WTC11 (cell line): ENCODE measurements at regions not wholly inside any gene's neighbourhood (a gene's known extent, or its start where the extent isn't known, plus 50 kb on each side); places are given as distances from the start of the nearest gene placed in this dataset.

Experiments
- ATAC-seq: fragments of 200-7000 bp; cut with Tn5 transposase; 2 replicates; pipeline ENCODE4 v1.10.0; 2021; ENCODE audit warnings: mild to moderate bottlenecking, moderate library complexity
- CTCF ChIA-PET: fragments of 300-600 bp; sonication (Branson Sonifier 250); formaldehyde crosslinking; loops from one replicate; lab custom pipeline; 2021; ENCODE audit warnings: antibody characterized with exemption; lab: Charles Lee
- POLR2A ChIA-PET: fragments of 350-600 bp; sonication (Branson Sonifier 250); formaldehyde crosslinking; loops from one replicate; lab custom pipeline; 2021; ENCODE audit warnings: antibody characterized with exemption; lab: Charles Lee
- DNase-seq: peaks from one replicate; pipeline ENCODE4 v3.0.0; 2021; ENCODE audit warnings: low spot score
- H3K27ac Mint-ChIP-seq: 2 replicates; pipeline ENCODE4 v1.8.0; 2021; ENCODE audit warnings: mixed read lengths
- H3K27me3 Mint-ChIP-seq: 2 replicates; pipeline ENCODE4 v1.8.0; 2021; ENCODE audit warnings: low read depth, mild to moderate bottlenecking, moderate library complexity, mixed read lengths
- H3K36me3 Mint-ChIP-seq: 2 replicates; pipeline ENCODE4 v1.8.0; 2021; ENCODE audit warnings: mixed read lengths
- H3K4me1 Mint-ChIP-seq: 2 replicates; pipeline ENCODE4 v1.8.0; 2022; ENCODE audit warnings: mixed read lengths
- H3K4me3 Mint-ChIP-seq: 2 replicates; pipeline ENCODE4 v1.8.0; 2021; ENCODE audit warnings: mild to moderate bottlenecking, moderate library complexity, mixed read lengths
- H3K9me3 Mint-ChIP-seq: 2 replicates; pipeline ENCODE4 v1.8.0; 2021; ENCODE audit warnings: mixed read lengths
- ATF1 ChIP-seq: sonication (generic); formaldehyde crosslinking; IDR thresholded peaks from 2 replicates; pipeline ENCODE4 v1.8.1; 2023; ENCODE audit warnings: mild to moderate bottlenecking, moderate library complexity, missing genetic modification reagents
- ATF6 ChIP-seq: sonication (generic); formaldehyde crosslinking; IDR thresholded peaks from 2 replicates; pipeline ENCODE4 v1.8.1; 2023; ENCODE audit warnings: mild to moderate bottlenecking, missing genetic modification reagents
- CBFB ChIP-seq: sonication (generic); formaldehyde crosslinking; IDR thresholded peaks from 2 replicates; pipeline ENCODE4 v1.8.1; 2022; ENCODE audit warnings: mild to moderate bottlenecking, low read depth, missing genetic modification reagents
- E2F5 ChIP-seq: sonication (generic); formaldehyde crosslinking; IDR thresholded peaks from 2 replicates; pipeline ENCODE4 v1.8.1; 2022; ENCODE audit warnings: mild to moderate bottlenecking, moderate library complexity, missing genetic modification reagents
- ELF4 ChIP-seq: sonication (generic); formaldehyde crosslinking; IDR thresholded peaks from 2 replicates; pipeline ENCODE4 v1.8.1; 2022; ENCODE audit warnings: low read depth, mild to moderate bottlenecking, moderate library complexity, missing genetic modification reagents
- ETV6 ChIP-seq: sonication (generic); formaldehyde crosslinking; IDR thresholded peaks from 2 replicates; pipeline ENCODE4 v1.8.1; 2022; ENCODE audit warnings: mild to moderate bottlenecking, missing genetic modification reagents
- FOXK1 ChIP-seq: sonication (generic); formaldehyde crosslinking; IDR thresholded peaks from 2 replicates; pipeline ENCODE4 v1.8.0; 2022; ENCODE audit warnings: mild to moderate bottlenecking, moderate library complexity, missing genetic modification reagents
- GABPB1 ChIP-seq: sonication (generic); formaldehyde crosslinking; IDR thresholded peaks from 2 replicates; pipeline ENCODE4 v1.8.1; 2023; ENCODE audit warnings: mild to moderate bottlenecking, missing genetic modification reagents
- IRF2 ChIP-seq: sonication (generic); formaldehyde crosslinking; IDR thresholded peaks from 2 replicates; pipeline ENCODE4 v1.8.0; 2022; ENCODE audit warnings: low read depth, missing genetic modification reagents, borderline replicate concordance
- KAT7 ChIP-seq: sonication (generic); formaldehyde crosslinking; IDR thresholded peaks from 2 replicates; pipeline ENCODE4 v1.8.1; 2023; ENCODE audit warnings: missing genetic modification reagents, mild to moderate bottlenecking, borderline replicate concordance
- MAX ChIP-seq: sonication (generic); formaldehyde crosslinking; IDR thresholded peaks from 2 replicates; pipeline ENCODE4 v1.8.0; 2022; ENCODE audit warnings: mild to moderate bottlenecking, missing genetic modification reagents
- NFYB ChIP-seq: sonication (generic); formaldehyde crosslinking; conservative IDR thresholded peaks from 2 replicates; pipeline ENCODE4 v1.8.0; 2022; ENCODE audit warnings: low read depth, missing genetic modification reagents
- NR1H2 ChIP-seq: sonication (generic); formaldehyde crosslinking; IDR thresholded peaks from 2 replicates; pipeline ENCODE4 v1.9.0; 2021; ENCODE audit warnings: mild to moderate bottlenecking, moderate library complexity, missing genetic modification reagents
- SMAD3 ChIP-seq: sonication (generic); formaldehyde crosslinking; IDR thresholded peaks from 2 replicates; pipeline ENCODE4 v1.8.0; 2022; ENCODE audit warnings: missing genetic modification reagents, mild to moderate bottlenecking, borderline replicate concordance
- USF1 ChIP-seq: sonication (generic); formaldehyde crosslinking; IDR thresholded peaks from 2 replicates; pipeline ENCODE4 v1.8.0; 2022; ENCODE audit warnings: mild to moderate bottlenecking, missing genetic modification reagents
- ZBTB43 ChIP-seq: sonication (generic); formaldehyde crosslinking; IDR thresholded peaks from 2 replicates; pipeline ENCODE4 v1.8.1; 2023; ENCODE audit warnings: mild to moderate bottlenecking, missing genetic modification reagents
- ZNF138 ChIP-seq: sonication (generic); formaldehyde crosslinking; conservative IDR thresholded peaks from 2 replicates; pipeline ENCODE4 v1.8.1; 2022; ENCODE audit warnings: mild to moderate bottlenecking, moderate library complexity, missing genetic modification reagents
- ZNF263 ChIP-seq: sonication (generic); formaldehyde crosslinking; IDR thresholded peaks from 2 replicates; pipeline ENCODE4 v1.8.1; 2022; ENCODE audit warnings: low read depth, mild to moderate bottlenecking, moderate library complexity, missing genetic modification reagents
- ZNF317 ChIP-seq: sonication (generic); formaldehyde crosslinking; IDR thresholded peaks from 2 replicates; pipeline ENCODE4 v1.8.1; 2023; ENCODE audit warnings: low read depth, mild to moderate bottlenecking, moderate library complexity, missing genetic modification reagents, borderline replicate concordance
- ZNF396 ChIP-seq: fragments of 250-450 bp; sonication (Bioruptor Pico); IDR thresholded peaks from 2 replicates; pipeline ENCODE4 v1.8.0; 2021; ENCODE audit warnings: mild to moderate bottlenecking, moderate library complexity, borderline replicate concordance

GRCh38 chr2:20915271-20915670 lies 92.4 kb upstream of the LDAH start:
- H3K4me1 Mint-ChIP-seq, result no peaks in the 10 kb centered on the region
- ATAC-seq (no peak), DNase-seq (no peak)
- peaks cover 4% of the 10 kb centered on the region for H3K27me3 Mint-ChIP-seq
- H3K36me3 Mint-ChIP-seq, result no peaks in the 10 kb centered on the region
- H3K27ac Mint-ChIP-seq, result no peak overlapping the region; the same call in 1 of the 2 replicates
- H3K9me3 Mint-ChIP-seq, result no peaks in the 10 kb centered on the region
- ChIA-PET POLR2A (no interaction called here), CTCF (no interaction called here)
- H3K4me3 Mint-ChIP-seq, result no peak overlapping the region
- no peak for TF ChIP-seq SMAD3
- no peak for TF ChIP-seq ZNF396 (CRISPR knock-in tag)
- no peak for TF ChIP-seq KAT7 (CRISPR knock-in tag)
- no peak for TF ChIP-seq E2F5 (CRISPR knock-in tag)
- TF ChIP-seq NFYB (CRISPR knock-in tag), result no peak
- TF ChIP-seq CBFB (CRISPR knock-in tag), result no peak
- TF ChIP-seq ELF4 (CRISPR knock-in tag), result no peak
- TF ChIP-seq FOXK1, result no peak
- TF ChIP-seq ATF1 (CRISPR knock-in tag), result no peak
- no peak for TF ChIP-seq ATF6 (CRISPR knock-in tag)
- no peak for TF ChIP-seq GABPB1 (CRISPR knock-in tag)
- TF ChIP-seq, all 79 proteins: peak for 0

GRCh38 chr2:20914771-20915170 lies 91.9 kb upstream of the LDAH start:
- ChIA-PET POLR2A (no interaction called here), CTCF (interaction anchor here (0.6 kb wide), 1 partner anchor 248 kb away, joined by 3 read pairs; the partner anchor contains the start of gene GDF7)
- ATAC-seq (no peak), DNase-seq (no peak)
- Mint-ChIP-seq H3K4me1 (no peaks in the 10 kb centered on the region), H3K27me3 (peaks cover 4% of the 10 kb centered on the region), H3K36me3 (no peaks in the 10 kb centered on the region), H3K4me3 (no peak overlapping the region), H3K27ac (no peak overlapping the region), H3K9me3 (no peaks in the 10 kb centered on the region)
- TF ChIP-seq ZNF317 (CRISPR knock-in tag) (no peak), IRF2 (CRISPR knock-in tag) (no peak), NR1H2 (CRISPR knock-in tag) (no peak), CBFB (CRISPR knock-in tag) (no peak), MAX (no peak), ZNF138 (no peak), ATF6 (CRISPR knock-in tag) (no peak), ETV6 (CRISPR knock-in tag) (no peak)

GRCh38 chr2:20914087-20914486 lies 91.2 kb upstream of the LDAH start:
- H3K27me3 Mint-ChIP-seq, result peaks cover 4% of the 10 kb centered on the region
- H3K4me1 Mint-ChIP-seq, result no peaks in the 10 kb centered on the region
- no peaks in the 10 kb centered on the region for H3K36me3 Mint-ChIP-seq
- ATAC-seq, result no peak
- ChIA-PET CTCF (interaction anchor here (0.6 to 1.8 kb wide), 2 partner anchors 133 to 247 kb away, joined by 3 to 4 read pairs; partner anchors contain the start of gene GDF7), POLR2A (no interaction called here)
- H3K4me3 Mint-ChIP-seq, result no peak overlapping the region
- no peak for TF ChIP-seq ZBTB43 (CRISPR knock-in tag)
- TF ChIP-seq ZNF263 (CRISPR knock-in tag), result no peak
- no peak for TF ChIP-seq USF1
- TF ChIP-seq ELF4 (CRISPR knock-in tag), result no peak
- TF ChIP-seq ZNF396 (CRISPR knock-in tag), result no peak
- H3K27ac Mint-ChIP-seq, result no peak overlapping the region
- no peak for DNase-seq
- no peaks in the 10 kb centered on the region for H3K9me3 Mint-ChIP-seq
